ENCODE measurements at regions not wholly inside any gene's neighbourhood (a gene's known extent, or its start where the extent isn't known, plus 50 kb on each side); places are given as distances from the start of the nearest gene placed in this dataset.

DNA sequence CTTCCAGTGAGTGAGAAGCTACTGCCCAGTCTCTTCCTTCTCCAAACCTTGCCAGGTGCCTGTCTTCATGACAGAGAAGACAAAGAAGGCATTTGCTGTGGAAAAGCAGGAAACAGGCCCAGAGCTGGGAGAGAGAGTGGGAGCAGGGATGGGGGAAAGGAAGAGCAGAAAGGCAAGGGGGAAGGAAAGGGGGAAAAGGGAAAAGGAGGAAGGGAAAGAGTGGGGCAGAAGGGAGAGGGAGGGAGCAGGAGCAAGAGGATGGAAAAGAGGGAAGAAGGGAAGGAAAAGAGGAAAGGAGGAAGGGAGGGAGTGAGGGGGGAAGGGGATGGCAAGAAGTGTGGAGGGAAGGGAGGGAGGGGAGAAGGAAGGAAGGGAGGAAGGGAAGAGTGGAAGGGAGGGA lies 121.2 kb upstream of the LINGO1 start:
- H3K27ac ChIP-seq = no peak overlapping the region
- no peaks in the 10 kb centered on the region for H3K4me1 ChIP-seq
- TF ChIP-seq, protein P1, sequence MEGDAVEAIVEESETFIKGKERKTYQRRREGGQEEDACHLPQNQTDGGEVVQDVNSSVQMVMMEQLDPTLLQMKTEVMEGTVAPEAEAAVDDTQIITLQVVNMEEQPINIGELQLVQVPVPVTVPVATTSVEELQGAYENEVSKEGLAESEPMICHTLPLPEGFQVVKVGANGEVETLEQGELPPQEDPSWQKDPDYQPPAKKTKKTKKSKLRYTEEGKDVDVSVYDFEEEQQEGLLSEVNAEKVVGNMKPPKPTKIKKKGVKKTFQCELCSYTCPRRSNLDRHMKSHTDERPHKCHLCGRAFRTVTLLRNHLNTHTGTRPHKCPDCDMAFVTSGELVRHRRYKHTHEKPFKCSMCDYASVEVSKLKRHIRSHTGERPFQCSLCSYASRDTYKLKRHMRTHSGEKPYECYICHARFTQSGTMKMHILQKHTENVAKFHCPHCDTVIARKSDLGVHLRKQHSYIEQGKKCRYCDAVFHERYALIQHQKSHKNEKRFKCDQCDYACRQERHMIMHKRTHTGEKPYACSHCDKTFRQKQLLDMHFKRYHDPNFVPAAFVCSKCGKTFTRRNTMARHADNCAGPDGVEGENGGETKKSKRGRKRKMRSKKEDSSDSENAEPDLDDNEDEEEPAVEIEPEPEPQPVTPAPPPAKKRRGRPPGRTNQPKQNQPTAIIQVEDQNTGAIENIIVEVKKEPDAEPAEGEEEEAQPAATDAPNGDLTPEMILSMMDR (IDR thresholded peaks at IDR 0.05) = no peak
- DNase-seq (ENCODE audit: low spot score) = no peak
- no peaks in the 10 kb centered on the region for H3K9me3 ChIP-seq
- no peaks in the 10 kb centered on the region for H3K36me3 ChIP-seq
- H3K4me3 ChIP-seq = no peak overlapping the region
- H3K27me3 ChIP-seq = no peaks in the 10 kb centered on the region

DNA sequence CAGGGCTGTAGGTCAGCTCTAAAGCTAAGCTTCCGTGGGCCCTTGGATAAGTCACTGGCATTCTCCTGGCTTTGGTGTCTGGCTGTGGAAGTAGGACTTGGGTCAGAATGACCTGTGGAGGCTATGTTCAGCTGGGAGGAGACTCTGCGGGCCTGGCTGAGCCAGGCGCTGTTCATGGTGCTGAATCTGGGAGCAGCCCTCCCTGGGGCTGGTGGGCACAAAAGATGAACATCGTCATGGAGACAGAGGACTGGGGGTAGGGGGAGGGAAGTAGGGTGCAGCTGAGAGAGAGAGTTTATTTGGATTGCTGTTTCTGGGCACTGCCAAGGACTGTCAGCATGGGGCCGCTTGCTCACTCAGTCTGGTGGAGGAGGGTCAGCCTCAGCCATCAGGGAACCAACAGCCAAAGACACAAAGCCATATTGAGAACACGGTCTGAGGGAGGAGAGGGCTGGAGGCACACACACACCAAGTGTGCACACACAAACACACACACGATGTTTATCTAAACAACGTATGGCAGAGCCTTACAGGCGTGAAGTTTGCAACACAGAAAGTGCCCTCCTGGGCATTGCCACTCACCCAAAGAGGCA lies 120.7 kb upstream of the LINGO1 start:
- no peaks in the 10 kb centered on the region for H3K9me3 ChIP-seq
- no peak overlapping the region for H3K4me3 ChIP-seq
- no peaks in the 10 kb centered on the region for H3K36me3 ChIP-seq
- no peaks in the 10 kb centered on the region for H3K27me3 ChIP-seq
- no peak for DNase-seq (ENCODE audit: low spot score)
- no peak overlapping the region for H3K27ac ChIP-seq
- no peaks in the 10 kb centered on the region for H3K4me1 ChIP-seq
- TF ChIP-seq, protein P1 (IDR thresholded peaks at IDR 0.05) = no peak

DNA sequence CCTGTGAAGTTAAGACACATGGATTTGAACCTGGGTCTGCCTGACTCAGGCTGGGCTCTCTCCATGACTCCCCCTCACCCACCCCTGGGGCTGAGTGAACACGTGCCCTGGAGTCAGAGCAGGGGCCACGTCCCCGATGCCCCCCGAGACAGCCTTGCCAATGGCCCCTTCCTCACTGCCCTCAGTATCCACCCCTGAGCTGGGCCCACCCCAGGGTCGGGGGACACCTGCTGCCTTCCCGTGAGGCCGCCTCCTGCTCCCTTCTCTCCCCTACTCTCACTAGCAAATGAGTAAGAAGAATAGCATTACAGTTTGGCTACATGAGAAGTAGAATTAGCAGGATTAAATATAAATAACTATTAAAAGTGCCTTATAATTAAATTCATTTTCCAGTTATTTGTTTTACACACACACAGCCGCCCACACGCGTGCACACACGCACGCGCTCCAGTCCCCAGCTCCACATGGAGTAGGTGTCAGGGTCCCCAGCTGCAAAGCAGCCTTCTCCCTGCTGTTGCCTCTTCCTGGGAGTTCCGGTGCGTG lies 117.4 kb upstream of the LINGO1 start:
- Histone ChIP-seq H3K9me3 (no peaks in the 10 kb centered on the region), H3K4me3 (no peak overlapping the region), H3K27me3 (no peaks in the 10 kb centered on the region), H3K4me1 (peaks cover 0 to 10% of the 10 kb centered on the region in 2 donors), H3K36me3 (no peaks in the 10 kb centered on the region), H3K27ac (no peak overlapping the region)
- TF ChIP-seq, protein P1 (IDR thresholded peaks at IDR 0.05) = no peak
- no peak for DNase-seq (ENCODE audit: low spot score)

DNA sequence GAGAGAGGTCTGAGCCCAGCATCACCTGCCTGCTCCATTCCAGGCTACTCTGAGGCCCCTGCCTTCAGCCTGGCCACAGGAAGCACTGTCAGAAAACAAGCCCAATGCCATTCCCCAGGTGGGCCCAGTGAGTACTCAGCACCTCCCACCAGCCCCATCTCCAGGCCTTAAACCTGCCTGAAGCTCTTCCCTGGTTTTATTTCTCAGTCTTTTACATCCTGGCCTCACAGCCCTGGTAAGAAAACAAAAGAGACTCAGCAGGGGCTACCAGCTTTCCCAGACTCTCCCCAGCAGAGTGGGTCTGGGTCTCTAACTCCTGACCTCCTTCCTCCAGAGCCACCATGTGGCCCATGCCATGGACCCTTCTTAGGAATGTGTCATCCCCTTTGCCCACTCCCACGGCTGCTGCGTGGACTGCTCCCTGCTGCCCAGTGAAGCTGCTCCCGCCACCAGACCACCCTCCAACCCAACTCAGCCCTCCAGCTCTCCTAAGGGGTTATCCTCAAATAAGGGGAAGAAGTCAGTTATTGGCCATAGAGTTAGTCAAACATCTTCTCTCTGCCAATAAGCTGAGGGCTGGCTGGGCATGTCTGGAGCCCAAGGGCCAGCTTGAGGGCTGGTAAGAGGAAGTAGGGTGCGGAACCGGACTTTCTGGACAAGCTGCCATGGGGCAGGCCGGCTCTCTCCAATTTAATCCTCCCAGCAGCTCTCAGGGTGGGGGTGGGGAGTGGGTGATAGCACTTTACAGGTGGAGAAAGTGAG lies 116.7 kb upstream of the LINGO1 start:
- no peaks in the 10 kb centered on the region for H3K9me3 ChIP-seq
- H3K27me3 ChIP-seq = no peaks in the 10 kb centered on the region
- TF ChIP-seq, protein P1 (IDR thresholded peaks at IDR 0.05) = no peak
- H3K36me3 ChIP-seq = no peaks in the 10 kb centered on the region
- H3K4me3 ChIP-seq = no peak overlapping the region
- H3K4me1 ChIP-seq = peaks cover 0 to 10% of the 10 kb centered on the region in 2 donors
- H3K27ac ChIP-seq = no peak overlapping the region
- no peak for DNase-seq (ENCODE audit: low spot score)

DNA sequence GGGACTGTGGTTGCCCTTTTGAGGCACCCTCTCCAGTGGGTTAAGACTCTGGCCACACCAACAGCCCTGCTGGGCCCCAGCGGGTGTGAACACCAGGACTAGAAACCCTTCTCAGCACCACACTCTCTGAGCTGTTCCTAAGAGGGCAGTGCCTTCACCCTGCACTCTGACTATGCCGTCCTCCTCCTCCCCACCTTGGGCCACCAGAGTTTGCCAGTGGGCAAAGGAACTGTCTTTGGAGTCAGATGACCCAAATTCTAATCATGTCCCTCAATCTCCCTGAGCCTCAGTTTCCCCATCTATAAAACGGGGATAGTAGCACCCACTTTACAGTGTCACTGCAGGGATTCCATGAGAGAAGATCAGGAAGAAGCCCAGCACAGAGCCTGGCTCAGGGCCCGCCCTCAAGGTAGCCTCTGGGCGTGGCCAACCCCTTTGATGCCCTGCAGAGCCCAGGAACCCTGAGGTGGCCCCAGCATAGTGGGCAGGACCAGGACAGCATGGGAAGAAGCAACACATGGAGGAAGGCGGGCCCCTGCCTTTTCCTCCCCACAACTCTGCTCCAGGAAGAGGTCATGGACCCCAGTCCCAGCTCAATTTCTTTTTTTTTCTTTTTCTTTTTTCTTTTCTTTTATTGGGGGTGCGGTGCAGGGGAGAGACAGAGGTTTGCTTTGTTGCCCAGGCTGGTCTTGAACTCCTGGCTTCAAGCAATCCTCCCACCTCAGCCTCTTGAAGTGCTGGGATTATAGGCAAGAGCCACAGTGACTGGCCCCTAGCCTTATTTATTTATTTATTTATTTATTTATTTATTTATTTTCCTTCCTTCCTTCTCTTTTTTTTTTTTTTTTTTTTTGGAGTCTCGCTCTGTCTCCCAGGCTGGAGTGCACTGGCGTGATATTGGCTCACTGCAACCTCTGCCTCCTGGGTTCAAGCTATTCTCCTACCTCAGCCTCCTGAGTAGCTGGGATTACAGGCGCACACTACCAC lies 115.7 kb upstream of the LINGO1 start:
- no peaks in the 10 kb centered on the region for H3K27me3 ChIP-seq
- H3K4me1 ChIP-seq = peaks cover 0 to 10% of the 10 kb centered on the region in 2 donors
- H3K27ac ChIP-seq = no peak overlapping the region
- H3K36me3 ChIP-seq = no peaks in the 10 kb centered on the region
- TF ChIP-seq, protein P1 (IDR thresholded peaks at IDR 0.05) = no peak
- H3K4me3 ChIP-seq = no peak overlapping the region
- no peak for DNase-seq (ENCODE audit: low spot score)
- H3K9me3 ChIP-seq = no peaks in the 10 kb centered on the region
